ENCODE measurements at regions not wholly inside any gene's neighbourhood (a gene's known extent, or its start where the extent isn't known, plus 50 kb on each side); places are given as distances from the start of the nearest gene placed in this dataset.

GRCh38 chr2:67498931-67499330, 101.8 kb downstream of the ETAA1 start:
- ATAC-seq (replicated peaks in 6 of 8), result no peak
- H3K4me3 ChIP-seq, result no peak overlapping the region
- in situ Hi-C loops (cut with MboI; ENCODE audit: low pct_unique_long_range_greater_than_20kb in 2 of 9, low sequenced_read_pairs in 9 of 9, unreplicated experiment in 9 of 9), result loop anchor here in 1 of 9 experiments (25.0 kb wide), 1 partner anchor 1062 kb away; the partner anchor contains the start of gene MEIS1
- H3K27ac ChIP-seq, result no peak overlapping the region
- H3K4me1 ChIP-seq (replicated peaks in 1 of 2), result no peaks in the 10 kb centered on the region
- 60 to 86% (median 80%) methylated on average over 1 of the region's 1 CpG; no CpG with 5 or more reads in 7 of the 10 experiments for WGBS, 10 experiments

- 40 to 100% (median 75%) methylated on average over 1 to 4 of the region's 4 CpGs; no CpG with 5 or more reads in 1 of the 10 experiments for WGBS, 10 experiments
- H3K27ac ChIP-seq, result no peak overlapping the region
- no peaks in the 10 kb centered on the region for H3K4me1 ChIP-seq (replicated peaks in 1 of 2)
- no peak overlapping the region for H3K4me3 ChIP-seq
- peak in 1 of 8 experiments; percentile 61 for ATAC-seq (replicated peaks in 6 of 8)
- in situ Hi-C loops (cut with MboI; ENCODE audit: low pct_unique_long_range_greater_than_20kb in 2 of 9, low sequenced_read_pairs in 9 of 9, unreplicated experiment in 9 of 9), result loop anchor here in 1 of 9 experiments (25.0 kb wide), 1 partner anchor 1063 kb away; the partner anchor contains the start of gene MEIS1
Observed at GRCh38 chr2:67499989-67500388, 102.9 kb downstream of the ETAA1 start.

- Histone ChIP-seq H3K4me1 (replicated peaks in 1 of 2) (no peaks in the 10 kb centered on the region), H3K4me3 (no peak overlapping the region), H3K27ac (no peak overlapping the region)
- 50 to 91% (median 83%) methylated on average over 2 to 6 of the region's 6 CpGs; no CpG with 5 or more reads in 1 of the 10 experiments for WGBS, 10 experiments
- ATAC-seq (replicated peaks in 6 of 8), result no peak
- in situ Hi-C loops (cut with MboI; ENCODE audit: low pct_unique_long_range_greater_than_20kb in 2 of 9, low sequenced_read_pairs in 9 of 9, unreplicated experiment in 9 of 9), result no loop called here
Observed at GRCh38 chr2:67500541-67500940, 103.4 kb downstream of the ETAA1 start.

- WGBS, 10 experiments, result 60 to 100% (median 83%) methylated on average over 1 to 6 of the region's 6 CpGs; no CpG with 5 or more reads in 1 of the 10 experiments
- Histone ChIP-seq H3K4me3 (no peak overlapping the region), H3K4me1 (replicated peaks in 1 of 2) (no peaks in the 10 kb centered on the region), H3K27ac (no peak overlapping the region)
- ATAC-seq (replicated peaks in 6 of 8), result no peak
- in situ Hi-C loops (cut with MboI; ENCODE audit: low pct_unique_long_range_greater_than_20kb in 2 of 9, low sequenced_read_pairs in 9 of 9, unreplicated experiment in 9 of 9), result no loop called here
Observed at GRCh38 chr2:67502346-67503065, 105.4 kb downstream of the ETAA1 start.

GRCh38 chr2:67503066-67503795, 106.1 kb downstream of the ETAA1 start:
- in situ Hi-C loops (cut with MboI; ENCODE audit: low pct_unique_long_range_greater_than_20kb in 2 of 9, low sequenced_read_pairs in 9 of 9, unreplicated experiment in 9 of 9), result no loop called here
- H3K4me3 ChIP-seq, result no peak overlapping the region
- no peak for ATAC-seq (replicated peaks in 6 of 8)
- 0 to 100% (median 88%) methylated on average over 1 to 4 of the region's 4 CpGs; no CpG with 5 or more reads in 2 of the 10 experiments for WGBS, 10 experiments
- no peak overlapping the region for H3K27ac ChIP-seq
- H3K4me1 ChIP-seq (replicated peaks in 1 of 2), result no peaks in the 10 kb centered on the region

GRCh38 chr2:67510745-67511144, 113.6 kb downstream of the ETAA1 start:
- in situ Hi-C loops (cut with MboI; ENCODE audit: low pct_unique_long_range_greater_than_20kb in 2 of 9, low sequenced_read_pairs in 9 of 9, unreplicated experiment in 9 of 9), result no loop called here
- 0 to 90% (median 64%) methylated on average over 1 to 3 of the region's 3 CpGs; no CpG with 5 or more reads in 2 of the 10 experiments for WGBS, 10 experiments
- no peak for ATAC-seq (replicated peaks in 6 of 8)
- no peak overlapping the region for H3K27ac ChIP-seq
- H3K4me3 ChIP-seq, result no peak overlapping the region
- peaks cover 0 to 13% of the 10 kb centered on the region in 2 donors for H3K4me1 ChIP-seq (replicated peaks in 1 of 2)

- Histone ChIP-seq H3K4me3 (no peak overlapping the region), H3K27ac (no peak overlapping the region), H3K4me1 (replicated peaks in 1 of 2) (peaks cover 0 to 29% of the 10 kb centered on the region in 2 donors)
- in situ Hi-C loops (cut with MboI; ENCODE audit: low pct_unique_long_range_greater_than_20kb in 2 of 9, low sequenced_read_pairs in 9 of 9, unreplicated experiment in 9 of 9), result no loop called here
- ATAC-seq (replicated peaks in 6 of 8), result no peak
Observed at GRCh38 chr2:67514515-67514914, 117.4 kb downstream of the ETAA1 start.

GRCh38 chr2:67515056-67515455, 117.9 kb downstream of the ETAA1 start:
- Histone ChIP-seq H3K27ac (no peak overlapping the region), H3K4me1 (replicated peaks in 1 of 2) (peaks cover 0 to 29% of the 10 kb centered on the region in 2 donors), H3K4me3 (no peak overlapping the region)
- in situ Hi-C loops (cut with MboI; ENCODE audit: low pct_unique_long_range_greater_than_20kb in 2 of 9, low sequenced_read_pairs in 9 of 9, unreplicated experiment in 9 of 9), result no loop called here
- WGBS, 10 experiments, result 77 to 100% (median 92%) methylated on average over 1 to 7 of the region's 7 CpGs
- no peak for ATAC-seq (replicated peaks in 6 of 8)

- no peak overlapping the region for H3K27ac ChIP-seq
- no peak overlapping the region for H3K4me3 ChIP-seq
- WGBS, 10 experiments, result 88 to 100% (median 100%) methylated on average over 1 of the region's 1 CpG; no CpG with 5 or more reads in 4 of the 10 experiments
- in situ Hi-C loops (cut with MboI; ENCODE audit: low pct_unique_long_range_greater_than_20kb in 2 of 9, low sequenced_read_pairs in 9 of 9, unreplicated experiment in 9 of 9), result no loop called here
- peak in 2 of 8 experiments; percentile 32 to 41 for ATAC-seq (replicated peaks in 6 of 8)
- peaks cover 0 to 29% of the 10 kb centered on the region in 2 donors for H3K4me1 ChIP-seq (replicated peaks in 1 of 2)
Observed at GRCh38 chr2:67515538-67515937, 118.4 kb downstream of the ETAA1 start.

- peak in 4 of 8 experiments; percentile 65 to 91 (median 76) for ATAC-seq (replicated peaks in 6 of 8)
- in situ Hi-C loops (cut with MboI; ENCODE audit: low pct_unique_long_range_greater_than_20kb in 2 of 9, low sequenced_read_pairs in 9 of 9, unreplicated experiment in 9 of 9), result no loop called here
- H3K4me3 ChIP-seq, result no peak overlapping the region
- WGBS, 10 experiments, result 47 to 80% (median 58%) methylated on average over 1 to 5 of the region's 5 CpGs; no CpG with 5 or more reads in 1 of the 10 experiments
- H3K4me1 ChIP-seq (replicated peaks in 1 of 2), result peaks cover 0 to 29% of the 10 kb centered on the region in 2 donors
- H3K27ac ChIP-seq, result no peak overlapping the region
Observed at GRCh38 chr2:67516362-67516761, 119.2 kb downstream of the ETAA1 start.

GRCh38 chr2:67516899-67517530, 119.9 kb downstream of the ETAA1 start:
- in situ Hi-C loops (cut with MboI; ENCODE audit: low pct_unique_long_range_greater_than_20kb in 2 of 9, low sequenced_read_pairs in 9 of 9, unreplicated experiment in 9 of 9), result no loop called here
- H3K4me1 ChIP-seq (replicated peaks in 1 of 2), result peaks cover 0 to 32% of the 10 kb centered on the region in 2 donors
- no peak for ATAC-seq (replicated peaks in 6 of 8)
- no peak overlapping the region for H3K4me3 ChIP-seq
- WGBS, 10 experiments, result 29 to 83% (median 71%) methylated on average over 1 to 2 of the region's 2 CpGs; no CpG with 5 or more reads in 3 of the 10 experiments
- no peak overlapping the region for H3K27ac ChIP-seq

- Histone ChIP-seq H3K27ac (no peak overlapping the region), H3K4me1 (replicated peaks in 1 of 2) (peaks cover 0 to 14% of the 10 kb centered on the region in 2 donors), H3K4me3 (no peak overlapping the region)
- in situ Hi-C loops (cut with MboI; ENCODE audit: low pct_unique_long_range_greater_than_20kb in 2 of 9, low sequenced_read_pairs in 9 of 9, unreplicated experiment in 9 of 9), result no loop called here
- WGBS, 10 experiments, result 50 to 100% (median 94%) methylated on average over 1 of the region's 1 CpG; no CpG with 5 or more reads in 3 of the 10 experiments
- ATAC-seq (replicated peaks in 6 of 8), result no peak
Observed at GRCh38 chr2:67522148-67522547, 125.0 kb downstream of the ETAA1 start.

- in situ Hi-C loops (cut with MboI; ENCODE audit: low pct_unique_long_range_greater_than_20kb in 2 of 9, low sequenced_read_pairs in 9 of 9, unreplicated experiment in 9 of 9), result no loop called here
- peak in 2 of 8 experiments; percentile 43 to 55 for ATAC-seq (replicated peaks in 6 of 8)
- WGBS, 10 experiments, result 72 to 100% (median 93%) methylated on average over 1 to 2 of the region's 2 CpGs; no CpG with 5 or more reads in 4 of the 10 experiments
Observed at GRCh38 chr2:67524213-67524612, 127.1 kb downstream of the ETAA1 start.

More at GRCh38 chr2:67524213-67524612, 127.1 kb downstream of the ETAA1 start:
- Histone ChIP-seq H3K27ac (no peak overlapping the region), H3K4me3 (no peak overlapping the region), H3K4me1 (replicated peaks in 1 of 2) (peaks cover 0 to 10% of the 10 kb centered on the region in 2 donors)
